Trophoblast cell (in vitro differentiated cells and primary cell): ENCODE measurements at regions not wholly inside any gene's neighbourhood (a gene's known extent, or its start where the extent isn't known, plus 50 kb on each side); places are given as distances from the start of the nearest gene placed in this dataset.

Source experiments
- DNase-seq, 2 donors: peaks; one replicate each; pipeline ENCODE4 v3.0.0-alpha.2; 2016
- H2AFZ ChIP-seq: 2 replicates; pipeline ENCODE4 v1.6.1; 2013; ENCODE audit warnings: low read length, moderate library complexity, mild to moderate bottlenecking; ENCODE audit not compliant: insufficient read depth, poor library complexity
- H2AK5ac ChIP-seq: 2 replicates; pipeline ENCODE4 v1.6.1; 2013; ENCODE audit warnings: mild to moderate bottlenecking, low read length
- H2BK120ac ChIP-seq: 2 replicates; pipeline ENCODE4 v1.6.1; 2013; ENCODE audit warnings: low read length, mild to moderate bottlenecking, moderate library complexity; ENCODE audit not compliant: insufficient read depth, poor library complexity
- H2BK12ac ChIP-seq: 2 replicates; pipeline ENCODE4 v1.6.1; 2013; ENCODE audit warnings: mild to moderate bottlenecking, low read length, moderate library complexity
- H2BK5ac ChIP-seq: 2 replicates; pipeline ENCODE4 v1.6.1; 2013; ENCODE audit warnings: low read length, low read depth, moderate library complexity, mild to moderate bottlenecking; ENCODE audit not compliant: poor library complexity
- H3K14ac ChIP-seq: 2 replicates; pipeline ENCODE4 v1.6.1; 2013; ENCODE audit warnings: mild to moderate bottlenecking, low read length
- H3K18ac ChIP-seq: 2 replicates; pipeline ENCODE4 v1.6.1; 2013; ENCODE audit warnings: mild to moderate bottlenecking, low read length
- H3K23ac ChIP-seq: 2 replicates; pipeline ENCODE4 v1.6.1; 2013; ENCODE audit warnings: low read length
- H3K27ac ChIP-seq: 2 replicates; pipeline ENCODE4 v1.5.1; 2013; ENCODE audit warnings: low read depth, mild to moderate bottlenecking, inconsistent platforms, low read length, moderate library complexity
- H3K27me3 ChIP-seq: 2 replicates; pipeline ENCODE4 v1.6.1; 2013; ENCODE audit warnings: inconsistent platforms, mild to moderate bottlenecking, low read length, moderate library complexity; ENCODE audit not compliant: insufficient read depth
- H3K36me3 ChIP-seq, 2 experiments: 1 replicate in 1 of 2; 2 replicates in 1 of 2; pipeline ENCODE4 v1.6.1; 2013; ENCODE audit warnings: low read length in 2 of 2, mild to moderate bottlenecking in 2 of 2, moderate library complexity in 1 of 2; ENCODE audit not compliant: insufficient read depth in 2 of 2, control insufficient read depth in 1 of 2
- H3K4ac ChIP-seq: 2 replicates; pipeline ENCODE4 v1.6.1; 2013; ENCODE audit warnings: low read depth, mild to moderate bottlenecking, low read length, moderate library complexity
- H3K4me1 ChIP-seq, 2 experiments: 1 replicate in 1 of 2; 2 replicates in 1 of 2; pipeline ENCODE4 v1.6.1; 2013; ENCODE audit warnings: low read length in 2 of 2, mild to moderate bottlenecking in 2 of 2, moderate library complexity in 1 of 2; ENCODE audit not compliant: insufficient read depth in 2 of 2, control insufficient read depth in 1 of 2
- H3K4me2 ChIP-seq: 2 replicates; pipeline ENCODE4 v1.6.1; 2013; ENCODE audit warnings: inconsistent platforms, mild to moderate bottlenecking, low read length, moderate library complexity
- H3K4me3 ChIP-seq: 2 replicates; pipeline ENCODE4 v1.5.1; 2013; ENCODE audit warnings: mild to moderate bottlenecking, low read depth, low read length, inconsistent platforms
- H3K79me1 ChIP-seq: one replicate; pipeline ENCODE4 v1.6.1; 2013; ENCODE audit warnings: low read length
- H3K79me2 ChIP-seq: 2 replicates; pipeline ENCODE4 v1.6.1; 2013; ENCODE audit warnings: low read length, mild to moderate bottlenecking; ENCODE audit not compliant: control insufficient read depth, insufficient read depth, poor library complexity
- H3K9ac ChIP-seq: 2 replicates; pipeline ENCODE4 v1.6.1; 2013; ENCODE audit warnings: mild to moderate bottlenecking, low read length
- H3K9me3 ChIP-seq: 2 replicates; pipeline ENCODE4 v1.6.1; 2013; ENCODE audit warnings: low read depth, mild to moderate bottlenecking, control low read depth, inconsistent platforms, low read length; ENCODE audit not compliant: insufficient read depth
- H4K12ac ChIP-seq: 2 replicates; pipeline ENCODE4 v1.6.1; 2013; ENCODE audit warnings: low read depth, mild to moderate bottlenecking, low read length, moderate library complexity
- H4K8ac ChIP-seq: 2 replicates; pipeline ENCODE4 v1.6.1; 2013; ENCODE audit warnings: low read depth, mild to moderate bottlenecking, low read length, moderate library complexity
- H4K91ac ChIP-seq: one replicate; pipeline ENCODE4 v1.6.1; 2013; ENCODE audit warnings: low read depth, mild to moderate bottlenecking, low read length, moderate library complexity
- WGBS: extraction: QIAGEN DNeasy Blood & Tissue Kit; methylation state at CpG from one replicate; pipeline ENCODE4 v1.1.7; 2013; ENCODE audit warnings: missing lambda C conversion rate; ENCODE audit not compliant: insufficient read length, insufficient coverage; ENCODE audit errors: extremely low coverage; 5-methylcytosine and 5-hydroxymethylcytosine counted together

DNA sequence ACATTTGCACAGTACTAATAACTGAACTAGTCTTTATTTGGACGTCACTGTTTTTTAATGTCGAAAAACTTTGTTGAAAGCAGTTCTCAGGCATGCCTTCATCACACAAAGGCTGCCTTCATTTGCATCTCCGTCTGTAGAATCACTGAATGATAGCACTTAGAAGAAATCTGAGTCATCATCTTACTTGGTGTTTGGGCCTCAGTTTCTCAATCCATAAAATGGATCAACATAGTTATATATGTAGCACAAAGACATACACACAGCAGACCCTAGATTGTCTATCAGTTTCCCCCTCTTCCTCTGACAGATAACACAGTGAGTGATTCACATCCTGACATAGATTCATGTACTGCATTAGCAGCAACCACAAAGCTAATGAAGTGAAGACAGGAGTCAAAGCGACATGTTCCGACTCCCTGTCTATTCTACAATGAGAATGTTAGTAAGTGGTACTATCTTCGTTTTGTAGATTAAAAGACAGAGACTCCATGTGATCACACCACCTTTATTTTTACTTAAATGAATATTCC lies 80.4 kb upstream of the PDE10A start:
- Histone ChIP-seq H3K18ac (no peak overlapping the region), H3K4me2 (no peak overlapping the region), H3K9ac (no peak overlapping the region), H3K27me3 (no peaks in the 10 kb centered on the region), H2BK120ac (no peak overlapping the region), H3K27ac (no peak overlapping the region), H2AK5ac (no peak overlapping the region), H4K91ac (no peak overlapping the region), H2AFZ (no peak overlapping the region), H4K12ac (no peak overlapping the region), H3K4me1 (no peaks in the 10 kb centered on the region), H4K8ac (no peak overlapping the region), H3K79me1 (no peaks in the 10 kb centered on the region), H3K4me3 (no peak overlapping the region), H3K36me3 (no peaks in the 10 kb centered on the region), H2BK12ac (no peak overlapping the region), H3K79me2 (no peaks in the 10 kb centered on the region), H2BK5ac (no peak overlapping the region), H3K4ac (no peak overlapping the region), H3K14ac (no peak overlapping the region), H3K23ac (no peak overlapping the region), H3K9me3 (peaks cover 1% of the 10 kb centered on the region)
- no peak for DNase-seq
- no CpG with 5 or more reads among the region's 6 CpGs for WGBS

- no peaks in the 10 kb centered on the region for H3K79me1 ChIP-seq
- no peak overlapping the region for H3K4me2 ChIP-seq
- H3K4ac ChIP-seq, result no peak overlapping the region
- H4K8ac ChIP-seq, result no peak overlapping the region
- H3K79me2 ChIP-seq, result no peaks in the 10 kb centered on the region
- H3K36me3 ChIP-seq, result no peaks in the 10 kb centered on the region
- no CpG with 5 or more reads among the region's 7 CpGs for WGBS
- no peak overlapping the region for H2BK120ac ChIP-seq
- no peak overlapping the region for H4K12ac ChIP-seq
- H3K4me1 ChIP-seq, result no peaks in the 10 kb centered on the region
- H3K23ac ChIP-seq, result no peak overlapping the region
- no peak overlapping the region for H2AK5ac ChIP-seq
- no peak overlapping the region for H3K27ac ChIP-seq
- no peak for DNase-seq
- no peak overlapping the region for H3K4me3 ChIP-seq
- H3K9me3 ChIP-seq, result peaks cover 1% of the 10 kb centered on the region
- H2BK5ac ChIP-seq, result no peak overlapping the region
- H3K14ac ChIP-seq, result no peak overlapping the region
- H2AFZ ChIP-seq, result no peak overlapping the region
- no peak overlapping the region for H2BK12ac ChIP-seq
- no peak overlapping the region for H3K18ac ChIP-seq
- no peak overlapping the region for H4K91ac ChIP-seq
- H3K27me3 ChIP-seq, result no peaks in the 10 kb centered on the region
- H3K9ac ChIP-seq, result no peak overlapping the region
Observed at GRCh38 chr6:165742047-165742446, 79.0 kb upstream of the PDE10A start.

GRCh38 chr6:165737396-165737795 lies 74.4 kb upstream of the PDE10A start:
- H4K91ac ChIP-seq, result no peak overlapping the region
- no peaks in the 10 kb centered on the region for H3K79me2 ChIP-seq
- no peak overlapping the region for H3K4ac ChIP-seq
- H2BK5ac ChIP-seq, result no peak overlapping the region
- H3K79me1 ChIP-seq, result no peaks in the 10 kb centered on the region
- H3K4me2 ChIP-seq, result no peak overlapping the region
- H2AK5ac ChIP-seq, result no peak overlapping the region
- no peak overlapping the region for H2BK12ac ChIP-seq
- no peak overlapping the region for H3K23ac ChIP-seq
- no peak overlapping the region for H2AFZ ChIP-seq
- no peak for DNase-seq
- H3K36me3 ChIP-seq, result no peaks in the 10 kb centered on the region
- no peak overlapping the region for H3K14ac ChIP-seq
- no peaks in the 10 kb centered on the region for H3K4me1 ChIP-seq
- H4K12ac ChIP-seq, result no peak overlapping the region
- no peak overlapping the region for H3K27ac ChIP-seq
- H3K18ac ChIP-seq, result no peak overlapping the region
- no CpG with 5 or more reads among the region's 1 CpG for WGBS
- no peaks in the 10 kb centered on the region for H3K27me3 ChIP-seq
- no peak overlapping the region for H2BK120ac ChIP-seq
- H3K9me3 ChIP-seq, result no peaks in the 10 kb centered on the region
- H3K9ac ChIP-seq, result no peak overlapping the region
- H3K4me3 ChIP-seq, result no peak overlapping the region
- no peak overlapping the region for H4K8ac ChIP-seq

GRCh38 chr6:165735065-165735464 lies 72.0 kb upstream of the PDE10A start:
- H2BK5ac ChIP-seq, result no peak overlapping the region
- H3K4ac ChIP-seq, result no peak overlapping the region
- H3K9ac ChIP-seq, result no peak overlapping the region
- no peak overlapping the region for H4K12ac ChIP-seq
- H3K14ac ChIP-seq, result no peak overlapping the region
- no peak overlapping the region for H2BK120ac ChIP-seq
- no peak overlapping the region for H4K91ac ChIP-seq
- no peak overlapping the region for H3K27ac ChIP-seq
- no peak overlapping the region for H2BK12ac ChIP-seq
- no peaks in the 10 kb centered on the region for H3K4me1 ChIP-seq
- DNase-seq, result no peak
- H2AK5ac ChIP-seq, result no peak overlapping the region
- H4K8ac ChIP-seq, result no peak overlapping the region
- H3K36me3 ChIP-seq, result no peaks in the 10 kb centered on the region
- no peak overlapping the region for H3K18ac ChIP-seq
- H3K9me3 ChIP-seq, result no peaks in the 10 kb centered on the region
- H3K27me3 ChIP-seq, result no peaks in the 10 kb centered on the region
- no peak overlapping the region for H2AFZ ChIP-seq
- no peak overlapping the region for H3K4me3 ChIP-seq
- H3K79me1 ChIP-seq, result no peaks in the 10 kb centered on the region
- H3K23ac ChIP-seq, result no peak overlapping the region
- H3K79me2 ChIP-seq, result no peaks in the 10 kb centered on the region
- H3K4me2 ChIP-seq, result no peak overlapping the region
